ENCODE measurements at regions not wholly inside any gene's neighbourhood (a gene's known extent, or its start where the extent isn't known, plus 50 kb on each side); places are given as distances from the start of the nearest gene placed in this dataset.

- no peak overlapping the region for H2AFZ ChIP-seq (ENCODE audit: low read depth, low read length)
- H3K9me2 ChIP-seq (ENCODE audit: insufficient read depth, low read length) = no peaks in the 10 kb centered on the region
- H3K27me3 ChIP-seq (ENCODE audit: insufficient read depth, low read depth, low read length) = no peaks in the 10 kb centered on the region
- no peak overlapping the region for H3K27ac ChIP-seq (ENCODE audit: low read length)
- H3K4me2 ChIP-seq (ENCODE audit: low read length) = no peak overlapping the region
- H3K79me2 ChIP-seq (replicated peaks; ENCODE audit: insufficient read depth, low read length) = no peaks in the 10 kb centered on the region
- no peaks in the 10 kb centered on the region for H3F3A ChIP-seq (ENCODE audit: insufficient read depth, low read length, poor library complexity, severe bottlenecking)
- no peak overlapping the region for H3K9ac ChIP-seq (ENCODE audit: low read length)
- H4K20me1 ChIP-seq (ENCODE audit: insufficient read depth) = no peaks in the 10 kb centered on the region
- no peak overlapping the region for H3K4me3 ChIP-seq (ENCODE audit: low read length)
- H3K36me3 ChIP-seq (ENCODE audit: insufficient read depth, low read length) = no peaks in the 10 kb centered on the region
- TF ChIP-seq EZH2 (IDR thresholded peaks at IDR 0.05; ENCODE audit: borderline replicate concordance, insufficient read depth, low read length, poor library complexity, severe bottlenecking) = no peak
- TF ChIP-seq, protein P1, sequence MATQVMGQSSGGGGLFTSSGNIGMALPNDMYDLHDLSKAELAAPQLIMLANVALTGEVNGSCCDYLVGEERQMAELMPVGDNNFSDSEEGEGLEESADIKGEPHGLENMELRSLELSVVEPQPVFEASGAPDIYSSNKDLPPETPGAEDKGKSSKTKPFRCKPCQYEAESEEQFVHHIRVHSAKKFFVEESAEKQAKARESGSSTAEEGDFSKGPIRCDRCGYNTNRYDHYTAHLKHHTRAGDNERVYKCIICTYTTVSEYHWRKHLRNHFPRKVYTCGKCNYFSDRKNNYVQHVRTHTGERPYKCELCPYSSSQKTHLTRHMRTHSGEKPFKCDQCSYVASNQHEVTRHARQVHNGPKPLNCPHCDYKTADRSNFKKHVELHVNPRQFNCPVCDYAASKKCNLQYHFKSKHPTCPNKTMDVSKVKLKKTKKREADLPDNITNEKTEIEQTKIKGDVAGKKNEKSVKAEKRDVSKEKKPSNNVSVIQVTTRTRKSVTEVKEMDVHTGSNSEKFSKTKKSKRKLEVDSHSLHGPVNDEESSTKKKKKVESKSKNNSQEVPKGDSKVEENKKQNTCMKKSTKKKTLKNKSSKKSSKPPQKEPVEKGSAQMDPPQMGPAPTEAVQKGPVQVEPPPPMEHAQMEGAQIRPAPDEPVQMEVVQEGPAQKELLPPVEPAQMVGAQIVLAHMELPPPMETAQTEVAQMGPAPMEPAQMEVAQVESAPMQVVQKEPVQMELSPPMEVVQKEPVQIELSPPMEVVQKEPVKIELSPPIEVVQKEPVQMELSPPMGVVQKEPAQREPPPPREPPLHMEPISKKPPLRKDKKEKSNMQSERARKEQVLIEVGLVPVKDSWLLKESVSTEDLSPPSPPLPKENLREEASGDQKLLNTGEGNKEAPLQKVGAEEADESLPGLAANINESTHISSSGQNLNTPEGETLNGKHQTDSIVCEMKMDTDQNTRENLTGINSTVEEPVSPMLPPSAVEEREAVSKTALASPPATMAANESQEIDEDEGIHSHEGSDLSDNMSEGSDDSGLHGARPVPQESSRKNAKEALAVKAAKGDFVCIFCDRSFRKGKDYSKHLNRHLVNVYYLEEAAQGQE (IDR thresholded peaks at IDR 0.05; ENCODE audit: borderline replicate concordance) = no peak
- H3K9me3 ChIP-seq (ENCODE audit: low read length) = no peaks in the 10 kb centered on the region
Observed at GRCh38 chr15:73813589-73813988, 59.8 kb upstream of the TBC1D21 start.

DNA sequence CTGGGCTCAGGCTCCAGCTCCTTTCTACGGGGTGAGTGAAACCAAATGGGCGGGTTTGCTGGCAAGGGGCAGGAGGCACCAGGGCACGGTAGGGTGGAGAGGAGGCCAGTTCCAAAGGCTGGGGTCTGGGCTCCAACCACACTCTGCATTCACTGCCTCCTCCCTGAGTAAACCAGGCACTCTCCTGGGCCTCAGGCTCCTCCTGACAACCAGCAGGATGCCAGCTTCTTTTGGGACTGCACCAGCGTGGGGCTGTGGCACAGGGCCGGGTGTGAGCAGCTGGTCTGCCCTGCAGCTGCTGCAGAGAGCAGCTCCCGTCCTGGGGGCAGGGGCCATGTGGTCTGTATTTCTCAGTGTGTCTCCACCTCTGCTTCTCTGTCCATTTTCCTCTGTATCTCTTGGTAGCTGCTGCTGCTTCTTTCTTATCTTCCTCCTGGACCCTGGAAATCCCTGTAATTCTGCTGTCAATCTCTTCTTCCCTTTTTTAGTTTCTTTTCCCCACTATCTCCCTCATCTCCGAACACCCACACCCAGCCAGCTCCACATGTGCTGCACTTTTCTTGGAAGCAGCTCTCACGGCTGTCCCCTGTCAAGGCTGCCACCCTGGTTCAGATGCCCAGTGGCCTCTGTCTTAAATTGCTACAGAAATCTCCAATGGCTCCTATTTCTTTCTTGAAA, 54.9 kb upstream of the TBC1D21 start:
- Histone ChIP-seq H3K9ac (ENCODE audit: low read length) (no peak overlapping the region), H3K9me3 (ENCODE audit: low read length) (no peaks in the 10 kb centered on the region), H3K27ac (ENCODE audit: low read length) (no peak overlapping the region), H3K27me3 (ENCODE audit: insufficient read depth, low read depth, low read length) (no peaks in the 10 kb centered on the region), H2AFZ (ENCODE audit: low read depth, low read length) (no peak overlapping the region), H3K4me2 (ENCODE audit: low read length) (no peak overlapping the region), H4K20me1 (ENCODE audit: insufficient read depth) (no peaks in the 10 kb centered on the region), H3K36me3 (ENCODE audit: insufficient read depth, low read length) (no peaks in the 10 kb centered on the region), H3F3A (ENCODE audit: insufficient read depth, low read length, poor library complexity, severe bottlenecking) (no peaks in the 10 kb centered on the region), H3K9me2 (ENCODE audit: insufficient read depth, low read length) (no peaks in the 10 kb centered on the region), H3K4me3 (ENCODE audit: low read length) (no peak overlapping the region), H3K79me2 (replicated peaks; ENCODE audit: insufficient read depth, low read length) (no peaks in the 10 kb centered on the region)
- TF ChIP-seq EZH2 (IDR thresholded peaks at IDR 0.05; ENCODE audit: borderline replicate concordance, insufficient read depth, low read length, poor library complexity, severe bottlenecking) (no peak), TAF1 (IDR thresholded peaks at IDR 0.05; ENCODE audit: low read depth) (no peak), SMC3 (conservative IDR thresholded peaks at IDR 0.05; ENCODE audit: poor library complexity) (no peak), RAD21 (conservative IDR thresholded peaks at IDR 0.05) (no peak), POLR2AphosphoS5 (IDR thresholded peaks at IDR 0.05) (no peak), EP300 (conservative IDR thresholded peaks at IDR 0.05; ENCODE audit: poor library complexity, severe bottlenecking) (no peak), MXI1 (conservative IDR thresholded peaks at IDR 0.05; ENCODE audit: poor library complexity, severe bottlenecking) (no peak)
- TF ChIP-seq, protein P1 (IDR thresholded peaks at IDR 0.05; ENCODE audit: borderline replicate concordance) = no peak
- TF ChIP-seq, protein P2, sequence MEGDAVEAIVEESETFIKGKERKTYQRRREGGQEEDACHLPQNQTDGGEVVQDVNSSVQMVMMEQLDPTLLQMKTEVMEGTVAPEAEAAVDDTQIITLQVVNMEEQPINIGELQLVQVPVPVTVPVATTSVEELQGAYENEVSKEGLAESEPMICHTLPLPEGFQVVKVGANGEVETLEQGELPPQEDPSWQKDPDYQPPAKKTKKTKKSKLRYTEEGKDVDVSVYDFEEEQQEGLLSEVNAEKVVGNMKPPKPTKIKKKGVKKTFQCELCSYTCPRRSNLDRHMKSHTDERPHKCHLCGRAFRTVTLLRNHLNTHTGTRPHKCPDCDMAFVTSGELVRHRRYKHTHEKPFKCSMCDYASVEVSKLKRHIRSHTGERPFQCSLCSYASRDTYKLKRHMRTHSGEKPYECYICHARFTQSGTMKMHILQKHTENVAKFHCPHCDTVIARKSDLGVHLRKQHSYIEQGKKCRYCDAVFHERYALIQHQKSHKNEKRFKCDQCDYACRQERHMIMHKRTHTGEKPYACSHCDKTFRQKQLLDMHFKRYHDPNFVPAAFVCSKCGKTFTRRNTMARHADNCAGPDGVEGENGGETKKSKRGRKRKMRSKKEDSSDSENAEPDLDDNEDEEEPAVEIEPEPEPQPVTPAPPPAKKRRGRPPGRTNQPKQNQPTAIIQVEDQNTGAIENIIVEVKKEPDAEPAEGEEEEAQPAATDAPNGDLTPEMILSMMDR (IDR thresholded peaks at IDR 0.05; ENCODE audit: poor library complexity, severe bottlenecking) = no peak

All from neural cell (in vitro differentiated cells).